Esophagus squamous epithelium (tissue), 5 donors: ENCODE measurements at regions not wholly inside any gene's neighbourhood (a gene's known extent, or its start where the extent isn't known, plus 50 kb on each side); places are given as distances from the start of the nearest gene placed in this dataset.

ENCODE experiments used
- DNase-seq: peaks from one replicate; lab custom pipeline; 2025; lab: John Stamatoyannopoulos, UW
- H3K27ac ChIP-seq, 4 donors: fragments of 200-600 bp; sonication (generic); one replicate each; pipeline ENCODE4 v1.5.1; 2016 to 2019; ENCODE audit warnings: mild to moderate bottlenecking in 1 of 4
- H3K27me3 ChIP-seq, 4 donors: fragments of 200-600 bp; sonication (generic); 1 replicate in 3 of 4; 2 replicates in 1 of 4; pipeline versions ENCODE4 v1.5.1 to v1.6.0; 2017 to 2021; ENCODE audit warnings: antibody characterized with exemption in 1 of 4
- H3K36me3 ChIP-seq, 3 donors: fragments of 200-600 bp; sonication (generic); one replicate each; pipeline ENCODE4 v1.5.1; 2016 to 2019
- H3K4me1 ChIP-seq, 3 donors: fragments of 200-600 bp; sonication (generic); one replicate each; pipeline ENCODE4 v1.5.1; 2017 to 2019
- H3K4me3 ChIP-seq, 4 donors: fragments of 200-600 bp; sonication (generic); 1 replicate in 3 of 4; 2 replicates in 1 of 4; pipeline ENCODE4 v1.5.1; 2016 to 2019; ENCODE audit warnings: mild to moderate bottlenecking in 2 of 4, moderate library complexity in 1 of 4
- H3K9me3 ChIP-seq, 3 donors: fragments of 200-600 bp; sonication (generic); one replicate each; pipeline ENCODE4 v1.5.1; 2016 to 2019
- CTCF ChIP-seq, 6 experiments: fragments of 450-650 bp in 4 of 6; fragments of 200-600 bp in 2 of 6; sonication (generic) in 2 of 6; IDR thresholded peaks; one replicate each; pipeline ENCODE4 v1.5.1; 2016 to 2019; ENCODE audit warnings: antibody characterized with exemption in 6 of 6, mild to moderate bottlenecking in 4 of 6, moderate library complexity in 4 of 6
- POLR2A ChIP-seq, 4 donors: fragments of 450-650 bp; IDR thresholded peaks; one replicate each; pipeline ENCODE4 v1.6.1; 2017; ENCODE audit warnings: antibody characterized with exemption in 4 of 4, mild to moderate bottlenecking in 4 of 4, moderate library complexity in 3 of 4
- WGBS, 2 donors: methylation state at CpG; one replicate each; pipeline ENCODE4 v1.1.5; 2018; 5-methylcytosine and 5-hydroxymethylcytosine counted together
- intact Hi-C: fragments of 100-400 bp; cut with DNase I; formaldehyde crosslinking; loops from one replicate; pipeline ENCODE4 v1.15.0; 2022
- donor health status: DM: yes; HTN: yes; CAD: no.

- Histone ChIP-seq H3K9me3 (no peaks in the 10 kb centered on the region), H3K27me3 (no peaks in the 10 kb centered on the region), H3K36me3 (no peaks in the 10 kb centered on the region), H3K4me3 (no peak overlapping the region), H3K4me1 (peaks cover 0 to 17% (median 0%) of the 10 kb centered on the region in 3 donors), H3K27ac (peak overlapping the region in 1 of 4 donors; percentile 69)
- intact Hi-C loops, result loop anchor here (5.0 kb wide), 1 partner anchor 200 kb away; no protein-coding TSS in a partner anchor
- WGBS, 2 donors, result 44 to 49% methylated on average over 13 of the region's 13 CpGs
- no peak for DNase-seq
- TF ChIP-seq CTCF (IDR thresholded peaks at IDR 0.05) (peak in 5 of 6 experiments; percentile 17 to 60 (median 37)), POLR2A (IDR thresholded peaks at IDR 0.05) (no peak)
These were observed 102.7 kb upstream of the DHX15 start for GRCh38 chr4:24686866-24687692.

- no peaks in the 10 kb centered on the region for H3K27me3 ChIP-seq
- intact Hi-C loops, result loop anchor here (5.0 kb wide), 1 partner anchor 201 kb away; no protein-coding TSS in a partner anchor
- WGBS, 2 donors, result 65 to 74% methylated on average over 3 of the region's 3 CpGs
These were observed 104.1 kb upstream of the DHX15 start for GRCh38 chr4:24688453-24688852.

GRCh38 chr4:24689212-24689611, 104.9 kb upstream of the DHX15 start:
- Histone ChIP-seq H3K27ac (peak overlapping the region in 1 of 4 donors; percentile 1), H3K4me3 (no peak overlapping the region), H3K9me3 (no peaks in the 10 kb centered on the region), H3K4me1 (peaks cover 0 to 17% (median 0%) of the 10 kb centered on the region in 3 donors), H3K36me3 (no peaks in the 10 kb centered on the region), H3K27me3 (no peaks in the 10 kb centered on the region)
- intact Hi-C loops, result loop anchor here (5.0 kb wide), 1 partner anchor 202 kb away; no protein-coding TSS in a partner anchor
- TF ChIP-seq CTCF (IDR thresholded peaks at IDR 0.05) (no peak), POLR2A (IDR thresholded peaks at IDR 0.05) (no peak)
- DNase-seq, result no peak
- WGBS, 2 donors, result 33 to 64% methylated on average over 1 of the region's 1 CpG

More at GRCh38 chr4:24688453-24688852, 104.1 kb upstream of the DHX15 start:
- Histone ChIP-seq H3K9me3 (no peaks in the 10 kb centered on the region), H3K36me3 (no peaks in the 10 kb centered on the region), H3K4me1 (peaks cover 0 to 17% (median 0%) of the 10 kb centered on the region in 3 donors), H3K4me3 (no peak overlapping the region), H3K27ac (no peak overlapping the region)
- TF ChIP-seq POLR2A (IDR thresholded peaks at IDR 0.05), result no peak
- no peak for TF ChIP-seq CTCF (IDR thresholded peaks at IDR 0.05)
- DNase-seq, result no peak

- Histone ChIP-seq H3K36me3 (no peaks in the 10 kb centered on the region), H3K9me3 (no peaks in the 10 kb centered on the region), H3K4me1 (peaks cover 0 to 17% (median 0%) of the 10 kb centered on the region in 3 donors), H3K4me3 (no peak overlapping the region), H3K27ac (peak overlapping the region in 2 of 4 donors; percentile 39 to 51), H3K27me3 (no peaks in the 10 kb centered on the region)
- TF ChIP-seq POLR2A (IDR thresholded peaks at IDR 0.05) (no peak), CTCF (IDR thresholded peaks at IDR 0.05) (no peak)
- intact Hi-C loops, result no loop called here
- 50 to 76% methylated on average over 2 of the region's 2 CpGs for WGBS, 2 donors
- DNase-seq, result no peak
These were observed 104.9 kb upstream of the SOD3 start for GRCh38 chr4:24690436-24690835.

GRCh38 chr4:24693636-24694035, 101.7 kb upstream of the SOD3 start:
- intact Hi-C loops, result no loop called here
- H3K4me3 ChIP-seq, result no peak overlapping the region
- no peak for DNase-seq
- no peaks in the 10 kb centered on the region for H3K27me3 ChIP-seq
- H3K36me3 ChIP-seq, result no peaks in the 10 kb centered on the region
- H3K9me3 ChIP-seq, result no peaks in the 10 kb centered on the region
- H3K27ac ChIP-seq, result no peak overlapping the region
- peaks cover 0 to 10% (median 0%) of the 10 kb centered on the region in 3 donors for H3K4me1 ChIP-seq
- no peak for TF ChIP-seq CTCF (IDR thresholded peaks at IDR 0.05)
- TF ChIP-seq POLR2A (IDR thresholded peaks at IDR 0.05), result no peak
